ENCODE measurements at regions not wholly inside any gene's neighbourhood (a gene's known extent, or its start where the extent isn't known, plus 50 kb on each side); places are given as distances from the start of the nearest gene placed in this dataset.

GRCh38 chr10:69716711-69717560 is 84.8 kb upstream of the COL13A1 start:
- peak; percentile 40 for DNase-seq

DNA sequence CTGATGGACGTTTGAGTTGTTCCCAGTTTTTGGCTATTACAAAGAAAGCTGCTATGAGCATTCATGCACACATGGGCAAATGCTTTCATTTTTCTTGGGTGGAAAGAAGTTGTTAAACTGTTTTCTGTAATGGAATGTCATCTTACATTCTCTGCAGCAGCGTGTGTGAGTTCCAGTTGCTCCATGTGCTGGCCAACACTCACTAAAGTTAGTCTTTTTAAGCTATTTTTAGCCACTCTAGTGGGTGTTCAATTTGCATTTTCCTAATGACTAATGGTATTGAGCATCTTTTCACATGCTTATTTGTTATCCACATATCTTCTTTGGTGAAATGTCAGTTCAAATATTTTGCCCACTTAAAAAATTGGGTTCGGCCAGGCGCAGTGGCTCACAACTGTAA is 82.8 kb upstream of the COL13A1 start:
- no peak for DNase-seq

DNA sequence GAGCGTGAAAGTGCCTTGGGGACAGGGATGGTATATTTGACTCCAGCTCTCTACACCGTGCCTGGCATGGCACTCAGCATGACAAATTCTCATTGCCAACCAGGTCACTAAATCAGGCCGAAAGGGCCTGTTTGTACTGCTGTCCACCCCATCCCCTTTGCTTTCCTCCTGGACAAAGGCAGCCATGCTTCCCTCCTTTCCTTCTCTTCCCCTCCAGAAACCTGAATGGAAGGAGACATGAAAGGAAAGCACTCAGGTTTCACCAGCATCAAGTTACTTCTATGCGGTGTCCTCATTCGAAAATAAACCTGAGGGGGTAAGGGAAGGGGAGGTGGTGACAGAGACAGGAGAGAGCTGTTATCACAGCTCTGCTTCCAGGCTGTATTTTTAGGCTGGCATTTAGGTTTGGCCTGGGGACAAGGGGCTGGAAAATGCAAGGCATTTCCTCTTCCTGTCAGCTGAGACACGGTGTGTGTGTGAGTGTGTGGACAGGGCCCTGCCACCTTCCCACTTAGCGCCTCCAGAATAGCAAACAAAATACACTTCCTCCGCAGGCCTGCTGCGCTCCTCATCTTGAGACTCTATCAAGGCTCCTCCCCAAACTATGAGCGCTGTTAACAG is 79.9 kb upstream of the COL13A1 start:
- no peak for DNase-seq

DNA sequence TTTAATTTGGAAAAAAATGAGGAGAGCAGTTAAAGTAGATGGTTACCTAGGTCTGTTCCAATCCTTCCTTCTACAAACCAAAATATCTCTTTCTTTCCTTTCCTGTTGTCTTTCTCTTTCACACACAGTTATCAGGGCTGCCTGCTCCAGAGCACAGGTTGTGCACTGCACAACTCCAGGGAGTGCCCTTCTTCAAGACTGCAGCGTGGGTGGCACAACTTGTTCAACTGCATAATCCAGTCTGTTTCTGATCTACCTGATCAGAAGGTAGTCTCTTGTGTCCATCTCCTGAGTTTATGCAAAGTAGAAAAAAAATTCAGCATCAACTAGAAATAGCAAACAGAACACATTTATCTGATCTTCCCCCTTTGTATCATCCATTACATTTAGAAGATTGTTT is 78.1 kb upstream of the COL13A1 start:
- no peak for DNase-seq

GRCh38 chr10:69726850-69727249 is 74.9 kb upstream of the COL13A1 start:
- DNase-seq: no peak

DNA sequence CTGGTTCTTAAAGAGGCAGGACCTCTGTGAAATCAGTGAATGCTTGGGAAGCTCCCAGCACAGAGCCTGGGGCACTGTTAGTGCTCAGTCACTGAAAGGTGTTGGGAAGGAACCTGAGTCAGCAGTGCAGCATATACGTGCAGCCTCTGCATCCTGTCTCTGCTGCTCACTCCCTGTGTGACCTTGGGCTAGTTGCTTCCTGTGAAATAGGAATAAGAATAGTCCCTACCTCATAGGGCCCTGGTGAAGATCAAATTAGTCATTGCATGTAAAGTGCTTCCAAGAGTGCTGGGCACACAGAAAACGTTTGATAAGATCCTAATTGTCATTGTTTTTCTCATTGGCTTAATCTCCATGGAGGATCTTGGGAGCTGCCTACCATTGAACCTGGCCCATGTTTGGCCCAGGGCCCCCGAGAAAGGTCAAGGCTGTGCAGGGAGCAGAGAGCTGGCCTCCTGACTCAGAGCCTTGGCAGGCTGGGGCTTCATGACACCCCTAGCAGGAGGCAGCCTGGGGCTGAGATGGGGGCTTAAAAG is 73.3 kb upstream of the COL13A1 start:
- no peak for DNase-seq

DNA sequence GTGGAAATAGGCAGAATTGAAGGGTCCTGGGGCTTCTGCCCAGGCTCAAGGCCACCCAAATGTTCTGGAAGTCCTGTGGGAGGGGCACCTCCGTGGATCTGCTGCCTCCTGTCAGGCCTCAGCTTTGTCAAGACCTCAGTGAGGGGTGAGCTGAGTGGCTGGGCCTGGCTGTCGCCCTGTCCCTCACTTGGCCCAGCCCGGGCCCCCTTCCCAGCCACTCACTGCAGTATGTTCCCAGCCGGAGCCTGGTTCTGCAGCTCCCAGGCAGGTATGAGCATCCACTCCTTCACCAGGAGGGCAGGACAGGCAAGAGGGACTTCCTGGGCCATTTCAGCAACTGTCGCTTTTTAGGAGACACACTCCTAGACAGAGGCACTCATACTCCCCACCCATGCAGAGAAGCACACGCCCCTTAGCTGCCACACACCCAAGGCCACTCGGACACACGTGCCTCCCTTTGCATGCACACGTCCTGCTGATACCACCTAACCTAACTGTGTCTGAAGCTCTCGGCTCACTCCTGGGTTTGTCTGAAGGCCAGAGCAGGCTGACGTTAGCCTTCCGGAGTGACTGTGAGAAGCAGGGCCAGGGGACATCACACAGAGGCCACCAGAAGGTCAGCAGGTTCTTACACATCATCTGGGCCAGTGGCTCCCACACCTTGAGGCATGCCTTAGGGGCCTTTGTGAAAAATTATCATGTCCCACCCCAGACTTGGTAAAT is 72.2 kb upstream of the COL13A1 start:
- DNase-seq: no peak

GRCh38 chr10:69730251-69731156 is 71.2 kb upstream of the COL13A1 start:
- DNase-seq: no peak

GRCh38 chr10:69731184-69731583 is 70.5 kb upstream of the COL13A1 start:
- no peak for DNase-seq

DNA sequence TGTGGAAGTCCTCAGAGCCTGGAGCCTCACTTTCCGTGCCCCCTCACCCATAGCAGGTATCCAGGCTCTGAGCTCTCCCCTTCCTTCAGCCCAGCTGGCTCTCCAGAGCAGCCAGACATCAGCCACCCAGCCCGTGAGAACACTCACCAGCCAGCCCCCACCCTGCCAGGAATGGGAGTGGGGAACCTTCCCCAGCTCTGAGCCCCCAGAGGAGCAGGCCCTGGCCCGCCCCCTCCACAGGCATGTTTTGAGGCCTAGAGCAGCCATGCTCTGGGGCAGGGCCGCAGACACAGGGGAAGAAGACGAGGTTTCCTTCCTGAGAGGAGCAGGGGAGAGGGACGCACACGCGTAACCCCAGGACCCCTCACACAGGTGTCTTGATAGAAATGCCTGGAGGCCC is 70.0 kb upstream of the COL13A1 start:
- DNase-seq: no peak

DNA sequence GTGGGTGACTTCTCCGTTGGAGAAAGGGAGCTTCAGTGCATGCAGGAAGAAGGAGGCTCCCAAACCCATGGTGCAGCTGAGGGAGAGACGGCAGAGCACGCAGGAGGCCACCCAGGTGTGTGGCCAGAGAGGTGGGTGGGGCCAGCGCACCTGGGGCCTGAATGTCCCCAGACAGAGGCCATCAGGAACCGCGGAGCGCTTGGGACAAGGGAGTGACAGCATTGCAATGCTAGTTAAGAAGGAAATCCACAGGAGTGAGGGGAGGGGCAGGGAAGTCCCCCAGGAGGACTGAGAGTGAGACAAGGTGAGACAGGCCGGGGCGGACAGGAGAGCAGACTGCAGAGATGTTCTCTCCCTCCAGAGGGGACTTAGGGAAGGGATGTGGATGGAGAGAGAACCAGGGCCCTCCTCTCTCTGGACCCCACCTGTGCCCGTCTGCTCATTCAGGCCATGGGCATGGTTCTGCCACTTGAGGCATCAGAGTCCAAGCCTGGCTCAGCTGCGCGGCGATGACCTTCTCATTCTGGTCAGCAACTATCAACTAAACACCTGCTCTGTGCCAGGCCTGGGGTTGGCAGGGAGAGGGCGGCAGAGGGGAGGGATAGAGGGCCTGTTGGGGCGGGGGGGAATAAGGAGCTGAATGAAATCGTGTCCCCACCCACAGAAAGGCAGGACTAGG is 69.4 kb upstream of the COL13A1 start:
- no peak for DNase-seq

- DNase-seq: no peak
These were observed 68.9 kb upstream of the COL13A1 start for GRCh38 chr10:69732826-69733150.

- DNase-seq: no peak
These were observed 67.9 kb upstream of the COL13A1 start for GRCh38 chr10:69733791-69734261.

DNA sequence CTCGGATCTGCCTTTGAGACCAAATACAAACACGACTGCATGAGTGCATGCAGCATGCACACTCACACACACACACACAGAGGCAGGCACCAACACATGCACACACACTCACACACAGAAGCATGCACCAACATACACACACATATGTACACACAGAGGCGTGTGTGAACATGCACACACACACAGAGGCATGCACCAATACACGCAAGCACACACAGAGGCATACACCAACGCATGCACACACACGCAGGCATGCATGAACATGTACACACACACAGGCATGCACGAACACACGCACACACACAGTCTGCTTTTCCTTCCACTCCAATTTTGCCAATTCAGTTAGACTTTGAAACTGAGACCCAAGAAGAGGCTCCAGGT is 67.3 kb upstream of the COL13A1 start:
- no peak for DNase-seq

DNA sequence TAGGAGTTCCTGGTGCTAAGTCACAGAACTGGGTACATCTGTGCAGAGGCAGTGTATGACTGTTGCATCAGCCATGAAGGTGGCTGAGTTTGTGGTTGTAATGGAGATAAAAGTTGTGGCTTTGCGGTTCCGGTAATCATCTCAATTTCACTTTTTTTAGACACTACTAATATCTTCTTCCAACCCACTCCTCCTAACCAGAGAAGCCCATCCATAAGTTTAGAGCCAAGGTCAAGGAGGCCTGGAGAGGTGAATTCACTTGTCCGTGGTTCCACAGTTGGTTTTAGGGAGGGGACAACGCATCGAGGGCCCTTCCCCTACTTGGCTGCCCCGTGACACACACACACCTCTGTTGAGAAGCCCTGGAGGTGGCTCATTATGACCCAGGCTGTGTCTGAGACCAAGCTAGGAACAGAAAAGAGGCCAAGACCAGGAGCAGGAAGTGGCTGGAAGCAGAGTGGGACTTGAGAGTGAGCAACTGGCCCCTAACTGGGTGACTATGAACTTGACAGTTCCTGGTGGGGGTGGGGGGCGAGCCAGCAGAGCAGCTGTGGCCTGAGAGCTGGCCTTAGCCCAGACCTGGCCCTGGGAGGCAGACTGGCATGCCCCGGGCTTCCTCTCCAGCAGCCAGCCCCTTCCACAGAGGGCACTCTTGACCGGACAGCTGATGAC is 66.8 kb upstream of the COL13A1 start:
- no peak for DNase-seq

- no peak for DNase-seq
These were observed 64.6 kb upstream of the COL13A1 start for GRCh38 chr10:69736886-69737641.

DNA sequence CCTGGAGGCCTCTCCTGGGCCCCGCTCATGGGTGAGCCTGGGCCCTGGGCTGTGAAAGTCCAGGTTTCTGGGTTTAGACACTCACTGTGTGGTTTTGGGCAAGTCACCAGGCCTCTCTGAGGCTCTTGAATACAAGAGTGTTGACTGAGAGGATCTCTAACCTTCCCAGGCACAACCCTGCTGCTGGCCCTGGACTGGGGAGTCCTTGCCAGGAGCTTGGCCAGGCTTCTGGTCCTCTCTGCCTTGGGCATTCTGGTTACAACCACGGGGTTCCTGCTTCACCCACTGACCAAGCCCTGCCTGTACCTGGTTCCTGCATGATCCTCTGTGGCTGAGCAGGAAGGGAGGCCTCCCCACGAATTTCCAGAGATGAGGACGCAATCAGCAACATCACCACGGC is 63.6 kb upstream of the COL13A1 start:
- DNase-seq: no peak

GRCh38 chr10:69738858-69739435 is 62.8 kb upstream of the COL13A1 start:
- DNase-seq: no peak

DNA sequence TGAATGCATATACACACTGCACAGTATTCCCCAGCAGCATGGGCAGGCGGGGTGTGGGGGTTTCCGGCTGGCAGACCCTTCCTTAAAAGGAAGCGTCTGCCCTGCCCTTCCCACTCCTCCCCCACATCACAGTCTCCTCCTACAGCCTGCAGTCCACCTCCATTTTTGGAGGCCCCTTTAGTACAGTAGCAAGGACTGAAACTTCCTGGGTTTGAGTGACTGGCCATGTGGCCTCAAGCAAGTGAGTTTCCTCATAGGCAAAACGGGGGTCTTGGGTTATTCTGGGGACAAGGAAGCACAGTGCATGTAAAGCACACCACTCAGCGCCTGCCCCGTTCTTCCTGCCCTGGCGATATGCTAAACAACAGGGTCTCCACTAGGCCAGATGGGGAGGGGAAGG is 62.1 kb upstream of the COL13A1 start:
- DNase-seq: no peak

GRCh38 chr10:69740126-69740525 is 61.6 kb upstream of the COL13A1 start:
- no peak for DNase-seq

Measured in inflammatory macrophage treated with lipopolysaccharide for 4 hours (primary cell).